ENCODE measurements at regions not wholly inside any gene's neighbourhood (a gene's known extent, or its start where the extent isn't known, plus 50 kb on each side); places are given as distances from the start of the nearest gene placed in this dataset.
A peak's percentile ranks its signal among the peaks of the same experiment; 100 is the strongest.

- intact Hi-C loops (cut with DNase I): no loop called here
- no peak for ATAC-seq (ENCODE audit: poor library complexity)
These were observed 398.4 kb upstream of the ID4 start for GRCh38 chr6:19438566-19439353.

GRCh38 chr6:19440531-19440930, 396.6 kb upstream of the ID4 start:
- ATAC-seq (ENCODE audit: poor library complexity): no peak
- intact Hi-C loops (cut with DNase I): no loop called here
- no peak for DNase-seq

More at GRCh38 chr6:19438566-19439353, 398.4 kb upstream of the ID4 start:
- no peak for DNase-seq

GRCh38 chr6:19443411-19443810, 393.8 kb upstream of the ID4 start:
- intact Hi-C loops (cut with DNase I): no loop called here
- DNase-seq: no peak
- no peak for ATAC-seq (ENCODE audit: poor library complexity)

- intact Hi-C loops (cut with DNase I): no loop called here
- DNase-seq (no peak), ATAC-seq (ENCODE audit: poor library complexity) (no peak)
These were observed 393.1 kb upstream of the ID4 start for GRCh38 chr6:19444041-19444440.

- intact Hi-C loops (cut with DNase I): no loop called here
These were observed 392.7 kb upstream of the ID4 start for GRCh38 chr6:19444481-19444880.

GRCh38 chr6:19446570-19446969, 390.6 kb upstream of the ID4 start:
- intact Hi-C loops (cut with DNase I): no loop called here
- DNase-seq (no peak), ATAC-seq (ENCODE audit: poor library complexity) (no peak)

More at GRCh38 chr6:19444481-19444880, 392.7 kb upstream of the ID4 start:
- DNase-seq: no peak
- no peak for ATAC-seq (ENCODE audit: poor library complexity)

GRCh38 chr6:19450651-19451050, 386.5 kb upstream of the ID4 start:
- DNase-seq: no peak
- intact Hi-C loops (cut with DNase I): no loop called here
- ATAC-seq (ENCODE audit: poor library complexity): no peak

- no peak for ATAC-seq (ENCODE audit: poor library complexity)
- DNase-seq: no peak
- intact Hi-C loops (cut with DNase I): no loop called here
These were observed 384.7 kb upstream of the ID4 start for GRCh38 chr6:19452495-19452894.

GRCh38 chr6:19454001-19454720, 383.0 kb upstream of the ID4 start:
- ATAC-seq (ENCODE audit: poor library complexity): no peak

GRCh38 chr6:19454721-19455392, 382.3 kb upstream of the ID4 start:
- intact Hi-C loops (cut with DNase I): no loop called here
- ATAC-seq (ENCODE audit: poor library complexity): no peak
- no peak for DNase-seq

More at GRCh38 chr6:19454001-19454720, 383.0 kb upstream of the ID4 start:
- no peak for DNase-seq
- intact Hi-C loops (cut with DNase I): no loop called here

GRCh38 chr6:19463250-19463649, 373.9 kb upstream of the ID4 start:
- DNase-seq (no peak), ATAC-seq (ENCODE audit: poor library complexity) (peak; percentile 67)

GRCh38 chr6:19463925-19464324, 373.2 kb upstream of the ID4 start:
- intact Hi-C loops (cut with DNase I): no loop called here
- ATAC-seq (ENCODE audit: poor library complexity): no peak

More at GRCh38 chr6:19463250-19463649, 373.9 kb upstream of the ID4 start:
- intact Hi-C loops (cut with DNase I): no loop called here

GRCh38 chr6:19465256-19465655, 371.9 kb upstream of the ID4 start:
- DNase-seq (no peak), ATAC-seq (ENCODE audit: poor library complexity) (no peak)
- intact Hi-C loops (cut with DNase I): no loop called here

More at GRCh38 chr6:19463925-19464324, 373.2 kb upstream of the ID4 start:
- DNase-seq: no peak

- intact Hi-C loops (cut with DNase I): no loop called here
- DNase-seq (no peak), ATAC-seq (ENCODE audit: poor library complexity) (no peak)
These were observed 371.4 kb upstream of the ID4 start for GRCh38 chr6:19465760-19466159.

- no peak for DNase-seq
- ATAC-seq (ENCODE audit: poor library complexity): no peak
- intact Hi-C loops (cut with DNase I): no loop called here
These were observed 366.8 kb upstream of the ID4 start for GRCh38 chr6:19470333-19470732.

GRCh38 chr6:19472153-19472552, 365.0 kb upstream of the ID4 start:
- no peak for ATAC-seq (ENCODE audit: poor library complexity)
- no peak for DNase-seq
- intact Hi-C loops (cut with DNase I): no loop called here

- intact Hi-C loops (cut with DNase I): no loop called here
- no peak for DNase-seq
- no peak for ATAC-seq (ENCODE audit: poor library complexity)
These were observed 364.3 kb upstream of the ID4 start for GRCh38 chr6:19472850-19473249.

- intact Hi-C loops (cut with DNase I): no loop called here
- DNase-seq (no peak), ATAC-seq (ENCODE audit: poor library complexity) (no peak)
These were observed 359.6 kb upstream of the ID4 start for GRCh38 chr6:19477563-19477962.

GRCh38 chr6:19478273-19478672, 358.9 kb upstream of the ID4 start:
- ATAC-seq (ENCODE audit: poor library complexity) (no peak), DNase-seq (no peak)
- intact Hi-C loops (cut with DNase I): no loop called here

GRCh38 chr6:19478992-19479391, 358.2 kb upstream of the ID4 start:
- ATAC-seq (ENCODE audit: poor library complexity) (no peak), DNase-seq (no peak)
- intact Hi-C loops (cut with DNase I): no loop called here
